Stomach (tissue), 4 donors: ENCODE measurements at regions not wholly inside any gene's neighbourhood (a gene's known extent, or its start where the extent isn't known, plus 50 kb on each side); places are given as distances from the start of the nearest gene placed in this dataset.

ENCODE experiments used
- POLR2A ChIP-seq, 4 donors: fragments of 450-650 bp; IDR thresholded peaks; one replicate each; pipeline ENCODE4 v1.6.1; 2016; ENCODE audit warnings: antibody characterized with exemption in 4 of 4, control low read depth in 2 of 4, mild to moderate bottlenecking in 1 of 4, moderate library complexity in 1 of 4
- TF ChIP-seq, protein P1 (sequence below), 7 experiments: fragments of 450-650 bp in 4 of 7; fragments of 200-600 bp in 3 of 7; sonication (generic) in 3 of 7; IDR thresholded peaks; one replicate each; pipeline ENCODE4 v1.5.1; 2016 to 2019; ENCODE audit warnings: antibody characterized with exemption in 7 of 7, control low read depth in 2 of 7, mild to moderate bottlenecking in 1 of 7

DNA sequence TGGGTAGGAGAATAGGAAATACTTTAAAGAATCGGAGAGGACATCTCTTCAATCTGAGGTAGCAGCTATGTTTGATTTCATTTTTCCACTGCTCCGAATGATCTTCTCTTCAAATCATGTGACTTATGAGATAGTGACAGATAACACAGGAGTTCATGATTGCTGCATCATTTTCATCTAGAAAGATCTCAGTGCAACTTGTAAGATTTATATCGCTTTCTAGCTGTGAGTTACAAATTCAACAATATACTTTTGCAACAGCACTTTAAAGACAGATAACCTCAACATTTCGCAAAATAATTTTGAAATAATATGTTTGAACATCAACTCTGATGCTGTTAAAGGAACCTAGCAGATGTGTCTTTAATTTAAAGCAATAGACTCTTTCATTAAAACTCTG lies 99.9 kb upstream of the CCDC80 start:
- no peak for TF ChIP-seq POLR2A (IDR thresholded peaks at IDR 0.05)
- TF ChIP-seq, protein P1, sequence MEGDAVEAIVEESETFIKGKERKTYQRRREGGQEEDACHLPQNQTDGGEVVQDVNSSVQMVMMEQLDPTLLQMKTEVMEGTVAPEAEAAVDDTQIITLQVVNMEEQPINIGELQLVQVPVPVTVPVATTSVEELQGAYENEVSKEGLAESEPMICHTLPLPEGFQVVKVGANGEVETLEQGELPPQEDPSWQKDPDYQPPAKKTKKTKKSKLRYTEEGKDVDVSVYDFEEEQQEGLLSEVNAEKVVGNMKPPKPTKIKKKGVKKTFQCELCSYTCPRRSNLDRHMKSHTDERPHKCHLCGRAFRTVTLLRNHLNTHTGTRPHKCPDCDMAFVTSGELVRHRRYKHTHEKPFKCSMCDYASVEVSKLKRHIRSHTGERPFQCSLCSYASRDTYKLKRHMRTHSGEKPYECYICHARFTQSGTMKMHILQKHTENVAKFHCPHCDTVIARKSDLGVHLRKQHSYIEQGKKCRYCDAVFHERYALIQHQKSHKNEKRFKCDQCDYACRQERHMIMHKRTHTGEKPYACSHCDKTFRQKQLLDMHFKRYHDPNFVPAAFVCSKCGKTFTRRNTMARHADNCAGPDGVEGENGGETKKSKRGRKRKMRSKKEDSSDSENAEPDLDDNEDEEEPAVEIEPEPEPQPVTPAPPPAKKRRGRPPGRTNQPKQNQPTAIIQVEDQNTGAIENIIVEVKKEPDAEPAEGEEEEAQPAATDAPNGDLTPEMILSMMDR (IDR thresholded peaks at IDR 0.05) = no peak
